ENCODE measurements at regions not wholly inside any gene's neighbourhood (a gene's known extent, or its start where the extent isn't known, plus 50 kb on each side); places are given as distances from the start of the nearest gene placed in this dataset.

GRCh38 chr12:18805516-18806248 is 67.8 kb downstream of the CAPZA3 start:
- POLR2A ChIA-PET = no interaction called here
- no peak for ATAC-seq

GRCh38 chr12:18807714-18808113 is 69.8 kb downstream of the CAPZA3 start:
- Histone ChIP-seq H3K4me2 (no peak overlapping the region), H3K4me3 (no peak overlapping the region), H3K4me1 (no peaks in the 10 kb centered on the region), H3K27ac (no peak overlapping the region), H3K9me3 (no peaks in the 10 kb centered on the region)
- ChIA-PET CTCF (no interaction called here), POLR2A (no interaction called here)
- 62% methylated on average over 3 of the region's 3 CpGs for WGBS (ENCODE audit: missing lambda C conversion rate)
- no peak for ATAC-seq
- FAIRE-seq = no peak
- no peak for DNase-seq (ENCODE audit: low read depth in 1 of 2, low spot score in 1 of 2)
- TF ChIP-seq HOXB5 (CRISPR knock-in tag; IDR thresholded peaks at IDR 0.05) = no peak
- TF ChIP-seq POLR2AphosphoS2 (conservative IDR thresholded peaks at IDR 0.05; ENCODE audit: low read length) = no peak
- TF ChIP-seq MAFK (IDR thresholded peaks at IDR 0.05; ENCODE audit: partially characterized antibody) = no peak
- TF ChIP-seq FOXS1 (CRISPR knock-in tag; IDR thresholded peaks at IDR 0.05) = no peak
- TF ChIP-seq FOSL2 (IDR thresholded peaks at IDR 0.05) = no peak
- TF ChIP-seq FOSL2 (CRISPR knock-in tag; IDR thresholded peaks at IDR 0.05) = no peak
- no peak for TF ChIP-seq HES2 (IDR thresholded peaks at IDR 0.05)

More at GRCh38 chr12:18805516-18806248, 67.8 kb downstream of the CAPZA3 start:
- DNase-seq (ENCODE audit: low read depth in 1 of 2, low spot score in 1 of 2) = no peak
- WGBS (ENCODE audit: missing lambda C conversion rate) = 46% methylated on average over 10 of the region's 10 CpGs
- no peaks in the 10 kb centered on the region for H3K9me3 ChIP-seq
- no peak overlapping the region for H3K4me3 ChIP-seq
- no peak overlapping the region for H3K27ac ChIP-seq
- no peak overlapping the region for H3K4me2 ChIP-seq
- CTCF ChIA-PET = no interaction called here
- no peaks in the 10 kb centered on the region for H3K4me1 ChIP-seq
- no peak for FAIRE-seq
- TF ChIP-seq HOXB13 (CRISPR knock-in tag; IDR thresholded peaks at IDR 0.05; ENCODE audit: low read depth) (no peak), POLR2A (IDR thresholded peaks at IDR 0.05; ENCODE audit: low read length) (no peak), USF2 (IDR thresholded peaks at IDR 0.05) (no peak), CHD4 (IDR thresholded peaks at IDR 0.05; ENCODE audit: borderline replicate concordance) (no peak), ELK1 (IDR thresholded peaks at IDR 0.05; ENCODE audit: low read depth, low read length) (no peak), PHF8 (IDR thresholded peaks at IDR 0.05; ENCODE audit: borderline replicate concordance, low read depth) (no peak), REST (IDR thresholded peaks at IDR 0.05) (no peak), FOXS1 (CRISPR knock-in tag; IDR thresholded peaks at IDR 0.05) (no peak), MAZ (IDR thresholded peaks at IDR 0.05; ENCODE audit: borderline replicate concordance, low read depth, low read length) (no peak), RFX5 (IDR thresholded peaks at IDR 0.05) (no peak), ZFP36 (IDR thresholded peaks at IDR 0.05; ENCODE audit: borderline replicate concordance, partially characterized antibody) (no peak), JUN (IDR thresholded peaks at IDR 0.05) (no peak), MAX (IDR thresholded peaks at IDR 0.05) (no peak), EP300 (IDR thresholded peaks at IDR 0.05) (no peak), KDM1A (IDR thresholded peaks at IDR 0.05; ENCODE audit: low read depth) (no peak), EHMT2 (IDR thresholded peaks at IDR 0.05; ENCODE audit: low read depth) (no peak), NR3C1 (IDR thresholded peaks at IDR 0.05) (no peak)

Data from A549 (cell line).